Mesendoderm (in vitro differentiated cells): ENCODE measurements at regions not wholly inside any gene's neighbourhood (a gene's known extent, or its start where the extent isn't known, plus 50 kb on each side); places are given as distances from the start of the nearest gene placed in this dataset.

Experiments used
- DNase-seq: peaks from one replicate; pipeline ENCODE4 v3.0.0; 2013
- H2AK5ac ChIP-seq: 2 replicates; pipeline ENCODE4 v1.6.1; 2013; ENCODE audit warnings: low read length, inconsistent platforms
- H2BK120ac ChIP-seq: 2 replicates; pipeline ENCODE4 v1.6.1; 2013; ENCODE audit warnings: low read depth, mild to moderate bottlenecking, low read length, moderate library complexity, mixed read lengths
- H2BK15ac ChIP-seq: replicated peaks from 2 replicates; pipeline ENCODE4 v1.6.1; 2013; ENCODE audit warnings: low read depth, mild to moderate bottlenecking, moderate library complexity
- H2BK5ac ChIP-seq: 2 replicates; pipeline ENCODE4 v1.6.1; 2013; ENCODE audit warnings: low read length, inconsistent platforms
- H3K18ac ChIP-seq: 2 replicates; pipeline ENCODE4 v1.6.1; 2013; ENCODE audit warnings: mild to moderate bottlenecking, low read length, mixed read lengths
- H3K23ac ChIP-seq: one replicate; pipeline ENCODE4 v1.6.1; 2013; ENCODE audit warnings: low read length
- H3K27ac ChIP-seq: 2 replicates; pipeline ENCODE4 v1.5.1; 2013; ENCODE audit warnings: low read depth, mild to moderate bottlenecking, inconsistent platforms, low read length, moderate library complexity
- H3K27me3 ChIP-seq: 2 replicates; pipeline ENCODE4 v1.6.1; 2013; ENCODE audit warnings: low read length, control low read depth, mild to moderate bottlenecking, inconsistent platforms; ENCODE audit not compliant: insufficient read depth, poor library complexity
- H3K36me3 ChIP-seq: 2 replicates; pipeline ENCODE4 v1.6.1; 2013; ENCODE audit warnings: low read length, inconsistent platforms; ENCODE audit not compliant: control insufficient read depth, insufficient read depth
- H3K4ac ChIP-seq: one replicate; pipeline ENCODE4 v1.6.1; 2013; ENCODE audit warnings: low read depth, mild to moderate bottlenecking, low read length, moderate library complexity
- H3K4me1 ChIP-seq: 2 replicates; pipeline ENCODE4 v1.6.1; 2013; ENCODE audit warnings: low read depth, low read length, inconsistent platforms; ENCODE audit not compliant: control insufficient read depth
- H3K4me2 ChIP-seq: 2 replicates; pipeline ENCODE4 v1.6.1; 2013; ENCODE audit warnings: low read length
- H3K4me3 ChIP-seq: 2 replicates; pipeline ENCODE4 v1.5.1; 2013; ENCODE audit warnings: mild to moderate bottlenecking, low read length
- H3K56ac ChIP-seq: one replicate; pipeline ENCODE4 v1.6.1; 2013; ENCODE audit warnings: low read length
- H3K79me1 ChIP-seq: 2 replicates; pipeline ENCODE4 v1.6.1; 2013; ENCODE audit warnings: low read length, inconsistent platforms
- H3K79me2 ChIP-seq: 2 replicates; pipeline ENCODE4 v1.6.1; 2013; ENCODE audit warnings: mild to moderate bottlenecking, low read length; ENCODE audit not compliant: control insufficient read depth, insufficient read depth
- H3K9ac ChIP-seq: 2 replicates; pipeline ENCODE4 v1.6.1; 2013; ENCODE audit warnings: low read length, inconsistent platforms
- H4K5ac ChIP-seq: one replicate; pipeline ENCODE4 v1.6.1; 2013; ENCODE audit warnings: low read length
- H4K8ac ChIP-seq: one replicate; pipeline ENCODE4 v1.6.1; 2013; ENCODE audit warnings: low read depth, mild to moderate bottlenecking, control low read depth, low read length, moderate library complexity
- WGBS: extraction: QIAGEN DNeasy Blood & Tissue Kit; methylation state at CpG from one replicate; pipeline ENCODE4 v1.1.7; 2013; ENCODE audit warnings: low lambda C conversion rate, missing lambda C conversion rate; ENCODE audit not compliant: insufficient coverage; ENCODE audit errors: extremely low coverage; 5-methylcytosine and 5-hydroxymethylcytosine counted together

GRCh38 chr6:211871-212497 is 80.3 kb upstream of the DUSP22 start:
- Histone ChIP-seq H2AK5ac (no peak overlapping the region), H2BK120ac (no peak overlapping the region), H2BK15ac (no peak overlapping the region), H3K23ac (no peak overlapping the region), H3K9ac (no peak overlapping the region), H3K56ac (no peak overlapping the region), H4K5ac (no peak overlapping the region), H3K27ac (no peak overlapping the region), H3K4ac (no peak overlapping the region), H3K79me2 (no peaks in the 10 kb centered on the region), H2BK5ac (no peak overlapping the region), H3K27me3 (no peaks in the 10 kb centered on the region), H3K36me3 (no peaks in the 10 kb centered on the region), H3K4me2 (no peak overlapping the region), H4K8ac (no peak overlapping the region), H3K4me3 (no peak overlapping the region), H3K4me1 (no peaks in the 10 kb centered on the region), H3K79me1 (no peaks in the 10 kb centered on the region), H3K18ac (no peak overlapping the region)
- WGBS, result no CpG with 5 or more reads among the region's 10 CpGs
- DNase-seq, result no peak

GRCh38 chr6:213284-213683 is 79.0 kb upstream of the DUSP22 start:
- Histone ChIP-seq H3K79me2 (no peaks in the 10 kb centered on the region), H3K4me2 (no peak overlapping the region), H3K27ac (no peak overlapping the region), H3K27me3 (no peaks in the 10 kb centered on the region), H2BK120ac (no peak overlapping the region), H3K9ac (no peak overlapping the region), H3K4me1 (no peaks in the 10 kb centered on the region), H3K79me1 (no peaks in the 10 kb centered on the region), H2AK5ac (no peak overlapping the region), H3K36me3 (no peaks in the 10 kb centered on the region), H4K5ac (no peak overlapping the region), H3K4me3 (no peak overlapping the region), H3K4ac (no peak overlapping the region), H3K23ac (no peak overlapping the region), H3K18ac (no peak overlapping the region), H2BK15ac (no peak overlapping the region), H2BK5ac (no peak overlapping the region), H4K8ac (no peak overlapping the region), H3K56ac (no peak overlapping the region)
- no peak for DNase-seq
- WGBS, result no CpG with 5 or more reads among the region's 4 CpGs

GRCh38 chr6:214428-214827 is 77.9 kb upstream of the DUSP22 start:
- Histone ChIP-seq H3K18ac (no peak overlapping the region), H3K56ac (no peak overlapping the region), H2BK5ac (no peak overlapping the region), H3K4me3 (no peak overlapping the region), H2AK5ac (no peak overlapping the region), H3K4me1 (no peaks in the 10 kb centered on the region), H3K79me1 (no peaks in the 10 kb centered on the region), H3K36me3 (no peaks in the 10 kb centered on the region), H3K9ac (no peak overlapping the region), H3K4me2 (no peak overlapping the region), H4K5ac (no peak overlapping the region), H4K8ac (no peak overlapping the region), H2BK120ac (no peak overlapping the region), H3K23ac (no peak overlapping the region), H3K27me3 (no peaks in the 10 kb centered on the region), H2BK15ac (no peak overlapping the region), H3K27ac (no peak overlapping the region), H3K79me2 (no peaks in the 10 kb centered on the region), H3K4ac (no peak overlapping the region)
- no peak for DNase-seq
- no CpG with 5 or more reads among the region's 5 CpGs for WGBS

- H3K4me3 ChIP-seq, result no peak overlapping the region
- no peak overlapping the region for H3K18ac ChIP-seq
- no CpG with 5 or more reads among the region's 11 CpGs for WGBS
Observed at GRCh38 chr6:215335-216034, 76.8 kb upstream of the DUSP22 start.

GRCh38 chr6:217048-217659 is 75.1 kb upstream of the DUSP22 start:
- peak; percentile 72 for DNase-seq

More at GRCh38 chr6:215335-216034, 76.8 kb upstream of the DUSP22 start:
- Histone ChIP-seq H3K27me3 (no peaks in the 10 kb centered on the region), H3K56ac (no peak overlapping the region), H3K4ac (no peak overlapping the region), H3K79me2 (no peaks in the 10 kb centered on the region), H3K27ac (no peak overlapping the region), H2BK15ac (no peak overlapping the region), H3K79me1 (no peaks in the 10 kb centered on the region), H3K9ac (no peak overlapping the region), H4K8ac (no peak overlapping the region), H4K5ac (no peak overlapping the region), H2BK120ac (no peak overlapping the region), H3K4me2 (no peak overlapping the region), H3K4me1 (no peaks in the 10 kb centered on the region), H3K36me3 (no peaks in the 10 kb centered on the region), H2AK5ac (no peak overlapping the region), H2BK5ac (no peak overlapping the region), H3K23ac (no peak overlapping the region)
- DNase-seq, result no peak

More at GRCh38 chr6:217048-217659, 75.1 kb upstream of the DUSP22 start:
- Histone ChIP-seq H3K4ac (no peak overlapping the region), H3K23ac (no peak overlapping the region), H3K79me2 (no peaks in the 10 kb centered on the region), H3K4me2 (no peak overlapping the region), H3K9ac (no peak overlapping the region), H3K36me3 (no peaks in the 10 kb centered on the region), H4K8ac (no peak overlapping the region), H3K4me1 (no peaks in the 10 kb centered on the region), H2BK5ac (no peak overlapping the region), H3K56ac (no peak overlapping the region), H4K5ac (no peak overlapping the region), H3K79me1 (no peaks in the 10 kb centered on the region), H2BK120ac (no peak overlapping the region), H3K4me3 (no peak overlapping the region), H3K18ac (no peak overlapping the region), H2BK15ac (no peak overlapping the region), H3K27me3 (no peaks in the 10 kb centered on the region), H3K27ac (no peak overlapping the region), H2AK5ac (no peak overlapping the region)
- WGBS, result no CpG with 5 or more reads among the region's 12 CpGs
